ENCODE measurements at regions not wholly inside any gene's neighbourhood (a gene's known extent, or its start where the extent isn't known, plus 50 kb on each side); places are given as distances from the start of the nearest gene placed in this dataset.
"Not testable (repeated sequence)": the region's sequence is repeated elsewhere in the genome, so short reads cannot be mapped to it uniquely, and the experiment has no call there.

DNA sequence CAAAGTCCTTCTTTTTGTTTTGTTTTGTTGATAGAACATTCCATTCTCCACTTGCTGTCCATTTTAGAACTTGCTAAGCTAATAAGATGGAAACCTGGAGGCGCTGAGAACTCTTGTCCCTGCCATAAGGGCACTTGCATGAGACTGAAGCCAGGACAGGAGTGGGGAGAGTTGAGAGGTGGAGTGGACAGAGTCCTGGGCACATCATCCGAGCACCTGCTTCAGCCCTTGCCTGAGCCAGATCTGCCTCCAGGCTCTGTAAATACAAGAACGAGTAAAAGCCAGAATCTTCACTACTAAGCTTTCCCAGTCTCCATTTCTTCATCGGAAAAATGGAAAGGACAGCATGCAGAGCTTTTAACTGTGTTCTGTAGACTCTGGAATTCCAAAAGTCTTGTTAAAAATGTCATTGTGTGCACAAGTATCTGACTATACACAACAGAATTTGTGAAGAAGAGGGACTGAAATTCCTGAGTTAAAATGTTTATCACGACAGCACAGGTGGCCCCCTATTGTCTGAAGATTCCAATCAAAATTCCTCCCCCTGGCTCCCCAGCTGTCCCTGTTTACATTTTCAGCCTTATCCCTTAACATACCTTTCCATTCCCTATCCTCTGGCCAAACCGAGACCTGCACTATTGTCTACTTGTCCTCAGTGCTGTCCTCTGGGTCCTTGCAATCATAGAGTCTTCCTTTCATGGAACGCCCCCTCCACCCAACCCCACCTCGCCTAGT, 498.2 kb upstream of the TNP1 start:
- DNase-seq (ENCODE audit: low read depth): no peak
- H3K4me3 ChIP-seq (ENCODE audit: low read depth, low read length): no peak overlapping the region
- TF ChIP-seq CTCF (conservative IDR thresholded peaks at IDR 0.05; ENCODE audit: low read depth, low read length): no peak

- DNase-seq (ENCODE audit: low read depth): no peak
- TF ChIP-seq CTCF (conservative IDR thresholded peaks at IDR 0.05; ENCODE audit: low read depth, low read length): no peak
- no peak overlapping the region for H3K4me3 ChIP-seq (ENCODE audit: low read depth, low read length)
Measured at GRCh38 chr2:217356781-217357180, 496.9 kb upstream of the TNP1 start.

GRCh38 chr2:217356142-217356541, 496.3 kb upstream of the TNP1 start:
- TF ChIP-seq CTCF (conservative IDR thresholded peaks at IDR 0.05; ENCODE audit: low read depth, low read length): no peak
- no peak overlapping the region for H3K4me3 ChIP-seq (ENCODE audit: low read depth, low read length)
- DNase-seq (ENCODE audit: low read depth): no peak

DNA sequence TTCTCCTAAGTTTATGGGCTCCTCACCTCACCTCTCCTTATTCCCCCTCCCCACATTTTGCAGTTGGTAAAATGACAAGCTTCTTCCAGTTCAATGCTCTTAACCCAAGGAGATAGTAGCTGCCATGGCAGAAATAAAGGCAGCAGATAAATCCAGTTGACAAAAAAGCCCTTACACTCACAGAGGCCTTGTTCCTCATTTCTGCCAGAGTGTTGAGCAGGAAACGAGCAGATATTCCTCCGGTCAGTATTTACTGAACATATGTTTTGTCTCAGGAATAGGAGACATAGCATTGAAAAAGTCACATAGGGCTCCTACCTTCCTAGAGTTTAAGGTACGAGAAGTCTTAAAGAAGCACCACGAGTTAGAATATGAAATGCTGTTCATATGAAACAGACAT, 493.7 kb upstream of the TNP1 start:
- no peak overlapping the region for H3K4me3 ChIP-seq (ENCODE audit: low read depth, low read length)
- DNase-seq (ENCODE audit: low read depth): no peak
- TF ChIP-seq CTCF (conservative IDR thresholded peaks at IDR 0.05; ENCODE audit: low read depth, low read length): no peak

DNA sequence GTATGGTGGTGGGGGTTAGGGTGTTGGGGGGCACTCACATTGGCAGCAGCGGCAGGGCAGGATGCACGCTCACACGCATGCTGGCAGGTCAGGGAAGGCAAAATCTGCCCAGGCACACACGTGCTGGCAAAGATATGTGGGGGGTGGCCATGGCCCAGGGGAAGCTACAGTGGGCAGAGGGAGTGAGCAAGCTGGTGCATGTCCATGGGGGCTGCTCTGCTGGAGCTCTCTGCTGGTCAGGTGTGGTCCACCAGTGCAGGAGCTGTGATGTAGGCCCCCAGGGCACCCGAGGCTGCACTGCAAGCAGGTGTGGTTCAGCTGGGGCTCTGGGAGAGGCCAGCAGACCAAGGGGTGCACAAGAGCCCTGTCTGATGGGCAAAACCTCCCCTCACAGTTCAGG, 491.5 kb upstream of the TNP1 start:
- DNase-seq (ENCODE audit: low read depth): no peak
- no peak for TF ChIP-seq CTCF (conservative IDR thresholded peaks at IDR 0.05; ENCODE audit: low read depth, low read length)
- H3K4me3 ChIP-seq (ENCODE audit: low read depth, low read length): no peak overlapping the region

- no peak for TF ChIP-seq CTCF (conservative IDR thresholded peaks at IDR 0.05; ENCODE audit: low read depth, low read length)
- no peak overlapping the region for H3K4me3 ChIP-seq (ENCODE audit: low read depth, low read length)
- DNase-seq (ENCODE audit: low read depth): no peak
Measured at GRCh38 chr2:217349251-217349650, 489.4 kb upstream of the TNP1 start.

- H3K4me3 ChIP-seq (ENCODE audit: low read depth, low read length); DNase-seq (ENCODE audit: low read depth): not testable (repeated sequence)
Measured at GRCh38 chr2:217347630-217348029, 487.8 kb upstream of the TNP1 start.

GRCh38 chr2:217346043-217346442, 486.2 kb upstream of the TNP1 start:
- not testable (repeated sequence) for H3K4me3 ChIP-seq (ENCODE audit: low read depth, low read length); DNase-seq (ENCODE audit: low read depth)

Measured in epithelial cell of proximal tubule (primary cell).